Activated CD4-positive, alpha-beta memory T cell treated with anti-CD3 and anti-CD28 coated beads for 36 hours (primary cell): ENCODE measurements at regions not wholly inside any gene's neighbourhood (a gene's known extent, or its start where the extent isn't known, plus 50 kb on each side); places are given as distances from the start of the nearest gene placed in this dataset.
"Not testable (repeated sequence)": the region's sequence is repeated elsewhere in the genome, so short reads cannot be mapped to it uniquely, and the experiment has no call there.

Experiments
- CTCF ChIA-PET: fragments of 350-600 bp; sonication (Branson Sonifier 250); formaldehyde crosslinking; loops from one replicate; lab custom pipeline; 2021; ENCODE audit warnings: antibody characterized with exemption, inconsistent platforms; lab: Charles Lee
- POLR2A ChIA-PET: fragments of 350-600 bp; sonication (Branson Sonifier 250); formaldehyde crosslinking; loops from one replicate; lab custom pipeline; 2021; ENCODE audit warnings: antibody characterized with exemption; lab: Charles Lee
- DNase-seq: peaks from one replicate; pipeline ENCODE4 v3.0.0-alpha.2; 2020
- H3K27ac Mint-ChIP-seq: one replicate; pipeline ENCODE4 v1.8.0; 2021; ENCODE audit warnings: mixed read lengths
- H3K27me3 Mint-ChIP-seq: one replicate; pipeline ENCODE4 v1.8.0; 2021; ENCODE audit warnings: mixed read lengths
- H3K36me3 Mint-ChIP-seq: one replicate; pipeline ENCODE4 v1.8.0; 2021; ENCODE audit warnings: mixed read lengths
- H3K4me1 Mint-ChIP-seq: one replicate; pipeline ENCODE4 v1.8.0; 2021; ENCODE audit warnings: low read depth, mixed read lengths
- H3K4me3 Mint-ChIP-seq: one replicate; pipeline ENCODE4 v1.8.0; 2021; ENCODE audit warnings: mild to moderate bottlenecking, mixed read lengths
- H3K9me3 Mint-ChIP-seq: one replicate; pipeline ENCODE4 v1.8.0; 2021; ENCODE audit warnings: mixed read lengths
- intact Hi-C: fragments of 100-400 bp; cut with micrococcal nuclease; formaldehyde crosslinking; loops from one replicate; pipeline ENCODE4 v1.15.1; 2023

DNA sequence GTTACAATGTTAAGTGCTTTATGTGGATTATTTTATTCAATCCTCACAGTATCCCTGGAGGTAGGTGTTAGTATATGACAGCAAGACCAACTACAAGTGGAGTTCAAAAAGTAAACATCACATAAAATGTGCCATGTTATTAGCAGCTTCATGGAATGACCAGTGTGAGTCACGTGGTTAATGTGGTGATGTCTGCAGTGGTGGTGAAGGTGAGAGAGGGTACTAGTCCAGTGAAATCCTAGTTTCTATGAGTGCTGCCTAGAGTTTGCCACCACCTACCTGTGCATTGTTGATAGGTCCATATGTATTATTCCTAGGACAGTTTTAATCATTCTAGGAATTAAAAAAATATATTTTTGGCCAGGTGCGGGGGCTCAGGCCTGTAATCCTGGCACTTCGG lies 865.2 kb upstream of the DDX18 start:
- POLR2A ChIA-PET, result no interaction called here
- no peaks in the 10 kb centered on the region for H3K36me3 Mint-ChIP-seq

DNA sequence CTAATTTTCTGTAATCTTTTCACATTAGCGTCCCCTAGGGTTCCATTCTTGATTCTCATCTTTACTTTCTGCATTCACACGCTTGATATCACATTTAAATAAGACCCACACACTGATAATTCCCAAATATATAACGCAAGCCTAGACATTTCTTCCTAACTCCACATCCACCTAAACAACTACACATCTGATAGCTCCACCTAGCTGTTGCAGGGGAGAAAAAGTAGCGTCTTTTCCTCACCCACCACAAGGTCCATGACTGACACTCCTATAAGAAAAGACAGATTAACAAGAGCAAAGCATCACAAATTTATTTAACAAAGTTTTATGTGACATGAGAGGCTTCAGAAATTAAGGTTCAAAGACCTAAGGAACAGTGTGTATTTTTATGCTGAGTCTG lies 862.2 kb upstream of the DDX18 start:
- H3K4me3 Mint-ChIP-seq, result no peak overlapping the region
- H3K27me3 Mint-ChIP-seq, result no peaks in the 10 kb centered on the region
- H3K4me1 Mint-ChIP-seq, result no peaks in the 10 kb centered on the region
- ChIA-PET POLR2A (no interaction called here), CTCF (no interaction called here)
- H3K9me3 Mint-ChIP-seq, result peaks cover 33% of the 10 kb centered on the region
- H3K36me3 Mint-ChIP-seq, result no peaks in the 10 kb centered on the region
- DNase-seq, result no peak
- no peak overlapping the region for H3K27ac Mint-ChIP-seq
- intact Hi-C loops, result no loop called here

More for the DNA sequence above, 865.2 kb upstream of the DDX18 start:
- Mint-ChIP-seq H3K4me3 (no peak overlapping the region), H3K27me3 (no peaks in the 10 kb centered on the region), H3K9me3 (peaks cover 21% of the 10 kb centered on the region), H3K27ac (no peak overlapping the region), H3K4me1 (no peaks in the 10 kb centered on the region)
- DNase-seq, result no peak
- intact Hi-C loops, result no loop called here
- CTCF ChIA-PET, result no interaction called here

DNA sequence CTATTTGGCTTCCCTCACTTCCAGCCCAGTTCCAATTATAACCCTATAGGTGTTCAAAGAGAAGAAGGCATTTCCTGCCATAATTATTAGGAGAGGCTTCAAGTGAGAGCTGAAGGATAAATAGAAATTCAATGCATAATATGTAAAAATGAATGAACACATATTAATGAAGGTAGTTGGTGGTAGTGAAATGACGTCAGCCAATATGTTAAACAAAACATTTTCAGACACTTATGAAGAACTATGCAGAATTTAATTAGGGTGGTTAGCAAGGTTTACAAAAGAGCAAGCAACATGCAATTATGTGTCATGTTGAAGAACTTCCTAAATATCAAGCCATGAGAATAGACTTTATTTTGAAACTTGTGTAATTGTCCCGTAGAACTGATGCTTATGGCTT lies 858.8 kb upstream of the DDX18 start:
- no peaks in the 10 kb centered on the region for H3K27me3 Mint-ChIP-seq

DNA sequence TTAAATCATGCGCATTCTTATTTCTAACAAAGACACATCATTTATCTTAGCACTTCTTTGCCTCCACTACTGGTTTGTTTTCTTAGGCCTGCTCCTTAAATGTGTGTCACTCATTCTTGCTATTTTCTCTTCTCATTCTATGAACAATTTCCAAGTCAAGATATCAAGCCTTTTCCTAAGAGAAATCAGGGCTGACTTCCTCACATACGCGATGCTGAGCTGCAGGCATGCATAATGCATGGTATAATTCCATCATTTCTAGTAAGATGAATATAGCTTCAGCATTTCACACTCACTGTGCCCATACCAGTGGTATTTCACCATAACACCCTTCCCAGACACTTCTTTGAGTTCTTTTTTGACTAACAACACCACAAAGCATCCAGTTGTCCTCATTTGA lies 838.9 kb upstream of the DDX18 start:
- Mint-ChIP-seq H3K4me1 (no peaks in the 10 kb centered on the region), H3K4me3 (no peak overlapping the region), H3K27me3 (no peaks in the 10 kb centered on the region), H3K9me3 (peaks cover 40% of the 10 kb centered on the region), H3K36me3 (no peaks in the 10 kb centered on the region), H3K27ac (no peak overlapping the region)
- POLR2A ChIA-PET, result no interaction called here
- intact Hi-C loops, result no loop called here
- CTCF ChIA-PET, result no interaction called here
- DNase-seq, result no peak

More for the DNA sequence above, 858.8 kb upstream of the DDX18 start:
- Mint-ChIP-seq H3K4me3 (no peak overlapping the region), H3K9me3 (peaks cover 37% of the 10 kb centered on the region), H3K36me3 (no peaks in the 10 kb centered on the region), H3K4me1 (no peaks in the 10 kb centered on the region), H3K27ac (no peak overlapping the region)
- DNase-seq, result no peak
- ChIA-PET POLR2A (no interaction called here), CTCF (no interaction called here)
- intact Hi-C loops, result no loop called here

DNA sequence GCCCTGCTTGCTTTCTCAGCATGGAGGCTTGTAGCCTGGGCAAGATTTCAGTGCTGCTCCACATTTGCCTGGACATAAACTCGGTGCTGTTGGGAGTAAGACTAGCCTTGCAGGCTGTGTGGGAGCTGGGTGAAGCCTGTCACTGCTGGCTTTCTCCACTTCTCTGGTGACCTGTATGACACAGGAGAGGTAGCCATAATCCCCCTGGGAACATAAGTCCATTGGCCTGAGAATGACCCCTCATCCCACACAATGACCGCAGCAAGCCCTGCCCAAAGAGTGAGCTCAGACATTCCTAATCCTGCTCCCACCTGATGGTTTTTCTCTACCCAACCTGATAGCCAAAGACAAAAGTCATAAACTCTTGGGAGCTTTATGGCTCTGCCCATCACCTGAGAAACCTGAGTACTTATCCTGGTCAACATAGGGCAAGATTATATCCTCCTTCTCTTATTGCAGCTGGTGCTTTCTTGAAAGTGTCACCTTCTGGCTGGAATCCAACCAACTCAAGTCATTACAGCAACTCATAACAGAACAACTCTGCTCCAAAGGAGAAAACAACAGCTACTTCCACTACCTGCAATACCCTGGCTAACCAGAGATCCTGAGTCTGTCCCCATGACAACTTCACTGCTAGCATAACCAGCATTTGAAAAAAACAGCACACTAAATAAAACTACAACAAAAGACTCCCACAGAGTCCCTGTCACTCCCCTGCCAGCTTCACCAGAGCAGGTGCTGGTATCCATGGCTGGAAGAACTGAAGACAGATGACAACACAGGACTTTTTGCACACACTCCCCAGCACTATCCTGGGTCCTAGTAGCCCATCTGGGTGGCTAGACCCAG lies 834.4 kb upstream of the DDX18 start:
- Mint-ChIP-seq H3K4me3 (no peak overlapping the region), H3K27me3 (no peaks in the 10 kb centered on the region), H3K4me1 (no peaks in the 10 kb centered on the region), H3K36me3 (no peaks in the 10 kb centered on the region), H3K27ac (no peak overlapping the region), H3K9me3 (peaks cover 53% of the 10 kb centered on the region)
- POLR2A ChIA-PET, result no interaction called here
- DNase-seq, result no peak
- intact Hi-C loops, result no loop called here
- CTCF ChIA-PET, result no interaction called here

DNA sequence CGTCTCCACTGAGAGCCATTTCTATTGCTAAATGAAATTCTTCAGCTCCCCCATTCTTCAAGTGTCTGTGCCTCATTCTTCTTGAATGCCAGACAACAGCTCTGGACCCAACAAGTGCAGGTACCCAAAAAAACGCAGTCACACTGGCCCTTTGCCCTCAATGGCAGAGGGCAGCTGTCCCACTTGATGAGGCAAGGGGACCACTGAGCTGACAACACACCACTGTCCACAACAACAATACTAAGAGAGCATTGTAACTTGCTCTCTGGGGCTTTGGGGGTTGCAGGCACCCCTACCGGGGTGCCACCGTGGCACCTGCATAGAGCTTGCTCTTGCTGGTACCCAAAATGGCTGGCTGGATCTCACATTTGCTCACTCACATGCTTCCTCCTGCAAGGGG lies 827.0 kb upstream of the DDX18 start:
- ChIA-PET POLR2A (no interaction called here), CTCF (no interaction called here)
- intact Hi-C loops, result no loop called here
- H3K4me3 Mint-ChIP-seq, result no peak overlapping the region
- no peaks in the 10 kb centered on the region for H3K36me3 Mint-ChIP-seq
- H3K9me3 Mint-ChIP-seq, result peaks cover 29% of the 10 kb centered on the region
- no peaks in the 10 kb centered on the region for H3K4me1 Mint-ChIP-seq
- no peaks in the 10 kb centered on the region for H3K27me3 Mint-ChIP-seq
- no peak for DNase-seq
- no peak overlapping the region for H3K27ac Mint-ChIP-seq

DNA sequence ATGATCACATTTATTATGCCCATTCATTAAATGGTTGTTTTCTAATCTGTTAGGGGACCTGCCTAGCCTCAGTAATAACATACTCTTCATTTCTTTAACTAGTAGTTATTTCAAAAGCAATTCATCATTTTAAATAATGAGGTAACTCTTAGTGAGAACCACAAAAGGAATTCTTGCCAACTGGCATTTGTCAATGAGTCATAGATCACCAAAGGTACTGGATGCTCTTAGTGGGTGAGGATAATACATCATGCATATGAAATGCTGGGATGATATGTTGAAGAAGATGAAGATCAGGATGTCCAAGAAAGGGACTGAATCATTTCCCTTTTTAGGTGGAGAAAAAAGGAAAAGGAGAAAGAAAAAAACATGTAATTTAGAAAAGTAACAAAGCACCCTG lies 826.2 kb upstream of the DDX18 start:
- H3K36me3 Mint-ChIP-seq, result no peaks in the 10 kb centered on the region
- no peak overlapping the region for H3K27ac Mint-ChIP-seq
- peaks cover 22% of the 10 kb centered on the region for H3K9me3 Mint-ChIP-seq

DNA sequence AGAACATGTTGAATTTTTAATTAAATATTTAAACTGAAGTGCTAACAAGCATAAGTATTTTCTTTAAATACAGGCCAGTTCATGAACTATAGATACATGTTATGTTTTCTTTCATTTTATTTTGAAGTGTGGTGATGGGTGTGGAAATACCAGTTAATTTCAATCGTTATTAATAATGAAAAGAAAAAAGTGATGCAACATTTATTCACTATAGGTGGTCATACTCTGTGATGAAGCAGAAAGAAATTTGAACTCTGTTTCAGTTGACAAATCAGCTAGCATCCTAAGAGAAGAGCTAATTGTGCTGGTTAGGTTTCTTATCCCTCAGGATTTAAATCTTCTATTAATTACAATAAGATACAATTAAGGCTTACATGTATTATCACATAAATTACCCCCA lies 795.1 kb upstream of the DDX18 start:
- POLR2A ChIA-PET, result no interaction called here
- intact Hi-C loops, result no loop called here
- Mint-ChIP-seq H3K36me3 (no peaks in the 10 kb centered on the region), H3K4me1 (no peaks in the 10 kb centered on the region), H3K4me3 (no peak overlapping the region), H3K9me3 (peaks cover 2% of the 10 kb centered on the region), H3K27ac (no peak overlapping the region), H3K27me3 (no peaks in the 10 kb centered on the region)
- no peak for DNase-seq
- CTCF ChIA-PET, result no interaction called here

More for the DNA sequence above, 826.2 kb upstream of the DDX18 start:
- Mint-ChIP-seq H3K27me3 (no peaks in the 10 kb centered on the region), H3K4me1 (no peaks in the 10 kb centered on the region), H3K4me3 (no peak overlapping the region)
- POLR2A ChIA-PET, result no interaction called here
- no peak for DNase-seq
- CTCF ChIA-PET, result no interaction called here
- intact Hi-C loops, result no loop called here

DNA sequence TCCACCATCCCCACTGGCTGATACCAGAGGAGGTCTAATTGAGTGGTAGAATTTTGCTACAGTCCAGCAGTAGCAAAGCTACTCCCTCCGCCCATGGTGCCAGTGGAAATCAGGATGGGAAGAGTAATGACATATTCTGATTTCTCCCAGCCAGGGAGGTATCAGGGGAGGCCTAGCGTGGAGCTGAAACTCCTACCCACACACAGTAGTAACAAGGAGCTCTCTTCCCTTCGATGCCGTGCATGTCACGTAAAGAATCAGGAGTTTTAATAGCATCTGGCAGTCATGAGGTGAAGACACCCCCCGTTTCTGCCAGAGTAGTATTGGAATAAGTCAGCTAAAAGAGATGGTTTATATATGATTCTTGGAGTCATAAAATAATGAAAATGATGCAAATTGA lies 786.8 kb upstream of the DDX18 start:
- CTCF ChIA-PET, result no interaction called here
- H3K27ac Mint-ChIP-seq, result no peak overlapping the region
- no peak for DNase-seq
- intact Hi-C loops, result no loop called here
- peaks cover 17% of the 10 kb centered on the region for H3K9me3 Mint-ChIP-seq
- no peaks in the 10 kb centered on the region for H3K27me3 Mint-ChIP-seq
- H3K36me3 Mint-ChIP-seq, result no peaks in the 10 kb centered on the region
- H3K4me1 Mint-ChIP-seq, result no peaks in the 10 kb centered on the region
- H3K4me3 Mint-ChIP-seq, result no peak overlapping the region
- POLR2A ChIA-PET, result no interaction called here

DNA sequence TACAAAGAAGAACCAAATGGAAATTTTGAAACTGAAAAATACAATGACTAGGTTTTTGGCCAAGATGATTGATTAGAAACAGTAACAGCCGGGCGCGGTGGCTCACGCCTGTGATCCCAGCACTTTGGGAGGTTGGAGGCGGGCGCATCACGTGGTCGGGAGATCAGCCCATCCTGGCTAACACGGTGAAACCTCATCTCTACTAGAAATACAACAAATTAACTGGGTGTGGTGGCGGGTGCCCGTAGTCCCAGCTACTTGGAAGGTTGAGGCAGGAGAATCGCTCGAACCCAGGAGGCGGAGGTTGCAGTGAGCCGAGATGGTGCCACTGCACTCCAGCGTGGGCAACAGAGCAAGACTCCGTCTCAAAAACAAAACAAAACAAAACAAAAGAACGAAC lies 785.8 kb upstream of the DDX18 start:
- DNase-seq, H3K4me1 Mint-ChIP-seq, H3K27me3 Mint-ChIP-seq, H3K36me3 Mint-ChIP-seq, CTCF ChIA-PET, intact Hi-C loops, H3K27ac Mint-ChIP-seq, POLR2A ChIA-PET, H3K4me3 Mint-ChIP-seq: not testable (repeated sequence)
- H3K9me3 Mint-ChIP-seq, result peaks cover 17% of the 10 kb centered on the region

DNA sequence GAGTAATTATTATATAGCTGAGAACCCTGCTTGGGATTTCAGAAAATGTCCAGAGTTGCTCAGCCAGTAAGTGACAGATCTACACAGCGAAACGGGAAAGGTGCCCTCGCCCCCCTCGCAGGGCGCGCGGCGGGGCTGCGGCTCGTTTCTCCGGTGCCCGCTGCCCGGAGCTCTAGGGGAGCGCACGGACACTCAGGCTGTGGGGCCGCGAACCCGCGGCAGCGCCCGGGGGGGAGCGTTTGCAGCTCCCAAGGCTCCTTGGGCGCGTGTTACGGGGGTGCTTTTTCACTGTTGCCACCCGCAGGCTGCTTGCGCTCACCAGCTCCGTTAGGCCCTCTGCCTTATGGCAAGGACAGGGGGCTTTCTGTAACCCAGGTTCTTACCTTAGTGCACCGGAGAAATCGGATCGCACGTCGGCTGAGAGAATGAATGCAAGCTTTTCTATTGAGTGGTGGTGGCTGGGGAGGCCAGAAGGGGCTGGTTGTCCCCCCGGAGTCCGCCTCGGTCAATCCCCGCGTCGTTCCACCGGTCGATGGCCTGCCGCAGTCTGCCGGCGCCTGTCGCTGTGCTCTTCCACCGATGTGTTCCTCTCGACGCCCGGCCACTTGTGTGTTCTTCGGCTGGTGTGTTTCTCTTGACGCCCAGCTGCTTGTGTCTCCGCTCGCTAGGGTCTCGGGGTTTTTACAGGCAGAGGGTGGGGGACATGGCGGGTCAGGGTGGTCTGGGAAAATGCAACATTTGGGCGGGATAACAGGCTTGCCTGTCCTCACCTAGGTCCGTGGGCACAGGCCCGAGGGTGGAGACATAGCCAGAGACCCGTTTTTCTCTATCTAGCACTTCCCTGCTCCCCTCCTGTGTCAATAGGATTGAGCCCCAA lies 758.8 kb upstream of the DDX18 start:
- Mint-ChIP-seq H3K4me3 (no peak overlapping the region), H3K27me3 (no peaks in the 10 kb centered on the region), H3K4me1 (no peaks in the 10 kb centered on the region), H3K36me3 (no peaks in the 10 kb centered on the region), H3K27ac (no peak overlapping the region), H3K9me3 (peaks cover 4% of the 10 kb centered on the region)
- no peak for DNase-seq
- intact Hi-C loops, result no loop called here
- ChIA-PET POLR2A (no interaction called here), CTCF (no interaction called here)

DNA sequence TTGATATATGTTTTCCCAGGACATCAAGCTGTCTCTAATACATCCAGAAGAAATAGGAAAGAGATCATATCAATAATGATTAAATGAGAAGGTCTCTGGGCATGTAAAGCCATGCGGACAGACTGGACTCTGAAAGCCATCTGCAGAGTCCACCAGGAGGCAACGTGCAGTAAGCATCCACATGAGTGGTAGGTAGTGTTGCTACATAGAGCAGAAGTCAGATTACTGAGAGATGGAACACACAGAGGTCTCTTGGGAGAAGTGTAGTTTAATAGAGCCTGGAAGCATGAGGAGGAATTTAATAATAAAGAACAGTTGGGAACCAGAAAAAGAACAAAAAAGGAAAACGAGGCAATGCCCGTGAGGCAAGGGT lies 758.1 kb upstream of the DDX18 start:
- no peak overlapping the region for H3K27ac Mint-ChIP-seq
- intact Hi-C loops, result no loop called here
- no peaks in the 10 kb centered on the region for H3K4me1 Mint-ChIP-seq
- no peaks in the 10 kb centered on the region for H3K36me3 Mint-ChIP-seq
- POLR2A ChIA-PET, result no interaction called here
- CTCF ChIA-PET, result no interaction called here
- no peak for DNase-seq
- H3K27me3 Mint-ChIP-seq, result no peaks in the 10 kb centered on the region
- H3K4me3 Mint-ChIP-seq, result no peak overlapping the region
- H3K9me3 Mint-ChIP-seq, result peaks cover 4% of the 10 kb centered on the region
